DOHH2 (cell line): ENCODE measurements at regions not wholly inside any gene's neighbourhood (a gene's known extent, or its start where the extent isn't known, plus 50 kb on each side); places are given as distances from the start of the nearest gene placed in this dataset.

ENCODE experiments used
- EZH2phosphoT487 ChIP-seq: fragments of 200-600 bp; sonication (generic); IDR thresholded peaks from 2 replicates; pipeline ENCODE4 v1.6.1; 2017; ENCODE audit warnings: borderline replicate concordance, mild to moderate bottlenecking, antibody characterized with exemption, low read length, moderate library complexity, mixed read lengths
- TF ChIP-seq, protein P1 (sequence below): fragments of 200-600 bp; sonication (generic); IDR thresholded peaks from one replicate; pipeline ENCODE4 v1.5.1; 2014; ENCODE audit warnings: antibody characterized with exemption, mild to moderate bottlenecking, low read depth, low read length; ENCODE audit not compliant: poor library complexity, severe bottlenecking

DNA sequence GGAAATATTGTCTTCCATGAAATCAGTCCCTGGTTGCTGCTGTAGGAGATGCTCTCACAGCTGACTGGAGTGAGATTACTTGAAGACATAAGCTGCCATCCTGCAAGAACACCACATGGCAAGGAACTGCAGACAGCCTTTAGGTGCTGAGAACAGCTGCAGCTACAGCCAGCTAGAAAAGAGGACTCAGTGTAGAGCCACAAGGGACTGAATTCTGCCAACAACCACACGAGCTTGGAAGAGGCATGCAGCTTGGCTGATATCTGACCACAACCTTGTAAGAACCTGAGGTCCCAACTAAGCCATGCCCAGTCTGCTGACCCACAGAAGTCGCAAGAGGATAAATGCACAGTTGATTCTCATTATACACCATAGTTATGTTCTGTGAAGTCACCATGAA is 181.8 kb upstream of the ARL4C start:
- TF ChIP-seq, protein P1, sequence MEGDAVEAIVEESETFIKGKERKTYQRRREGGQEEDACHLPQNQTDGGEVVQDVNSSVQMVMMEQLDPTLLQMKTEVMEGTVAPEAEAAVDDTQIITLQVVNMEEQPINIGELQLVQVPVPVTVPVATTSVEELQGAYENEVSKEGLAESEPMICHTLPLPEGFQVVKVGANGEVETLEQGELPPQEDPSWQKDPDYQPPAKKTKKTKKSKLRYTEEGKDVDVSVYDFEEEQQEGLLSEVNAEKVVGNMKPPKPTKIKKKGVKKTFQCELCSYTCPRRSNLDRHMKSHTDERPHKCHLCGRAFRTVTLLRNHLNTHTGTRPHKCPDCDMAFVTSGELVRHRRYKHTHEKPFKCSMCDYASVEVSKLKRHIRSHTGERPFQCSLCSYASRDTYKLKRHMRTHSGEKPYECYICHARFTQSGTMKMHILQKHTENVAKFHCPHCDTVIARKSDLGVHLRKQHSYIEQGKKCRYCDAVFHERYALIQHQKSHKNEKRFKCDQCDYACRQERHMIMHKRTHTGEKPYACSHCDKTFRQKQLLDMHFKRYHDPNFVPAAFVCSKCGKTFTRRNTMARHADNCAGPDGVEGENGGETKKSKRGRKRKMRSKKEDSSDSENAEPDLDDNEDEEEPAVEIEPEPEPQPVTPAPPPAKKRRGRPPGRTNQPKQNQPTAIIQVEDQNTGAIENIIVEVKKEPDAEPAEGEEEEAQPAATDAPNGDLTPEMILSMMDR: no peak
- TF ChIP-seq EZH2phosphoT487: no peak
